Islet of Langerhans (tissue), 1 donor: ENCODE measurements at regions not wholly inside any gene's neighbourhood (a gene's known extent, or its start where the extent isn't known, plus 50 kb on each side); places are given as distances from the start of the nearest gene placed in this dataset.
A peak's percentile ranks its signal among the peaks of the same experiment; 100 is the strongest.
"Not testable (repeated sequence)": the region's sequence is repeated elsewhere in the genome, so short reads cannot be mapped to it uniquely, and the experiment has no call there.

Experiments used
- FAIRE-seq: peaks from one replicate; lab custom pipeline; 2011; peaks lifted over from hg19 to GRCh38; lab: Jason Lieb, UNC

GRCh38 chr1:184820218-184820750, 65.6 kb upstream of the EDEM3 start:
- no peak for FAIRE-seq

DNA sequence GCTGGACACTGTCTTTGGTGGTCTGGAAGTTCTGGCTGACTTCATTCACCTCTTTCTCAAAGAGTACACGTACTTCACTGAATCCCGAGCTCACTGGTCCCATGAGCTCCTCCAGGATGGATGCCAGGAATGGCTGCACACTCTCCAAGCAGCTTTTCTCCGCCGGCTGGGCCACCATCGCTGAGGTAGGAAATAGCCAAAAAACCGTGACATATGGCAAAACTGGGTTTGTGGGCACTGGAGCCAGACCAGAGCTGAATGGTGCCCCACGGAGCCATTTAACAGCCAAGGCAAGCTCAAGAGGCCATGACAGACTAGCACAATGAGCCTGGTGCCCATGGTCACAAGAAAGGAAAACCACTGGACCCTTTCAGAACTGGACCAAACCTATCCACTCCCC, 64.0 kb upstream of the EDEM3 start:
- no peak for FAIRE-seq

DNA sequence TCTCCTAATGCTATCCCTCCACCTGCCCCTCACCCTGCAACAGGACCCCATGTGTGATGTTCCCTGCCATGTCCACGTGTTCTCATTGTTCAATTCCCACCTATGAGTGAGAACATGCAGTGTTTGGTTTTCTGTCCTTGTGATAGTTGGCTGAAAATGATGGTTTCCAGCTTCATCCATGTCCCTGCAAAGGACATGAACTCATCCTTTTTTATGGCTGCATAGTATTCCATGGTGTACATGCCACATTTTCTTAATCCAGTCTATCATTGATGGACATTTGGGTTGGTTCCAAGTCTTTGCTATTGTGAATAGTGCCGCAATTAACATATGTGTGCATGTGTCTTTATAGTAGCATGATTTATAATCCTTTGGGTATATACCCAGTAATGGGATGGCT, 62.3 kb upstream of the EDEM3 start:
- FAIRE-seq, result not testable (repeated sequence)

DNA sequence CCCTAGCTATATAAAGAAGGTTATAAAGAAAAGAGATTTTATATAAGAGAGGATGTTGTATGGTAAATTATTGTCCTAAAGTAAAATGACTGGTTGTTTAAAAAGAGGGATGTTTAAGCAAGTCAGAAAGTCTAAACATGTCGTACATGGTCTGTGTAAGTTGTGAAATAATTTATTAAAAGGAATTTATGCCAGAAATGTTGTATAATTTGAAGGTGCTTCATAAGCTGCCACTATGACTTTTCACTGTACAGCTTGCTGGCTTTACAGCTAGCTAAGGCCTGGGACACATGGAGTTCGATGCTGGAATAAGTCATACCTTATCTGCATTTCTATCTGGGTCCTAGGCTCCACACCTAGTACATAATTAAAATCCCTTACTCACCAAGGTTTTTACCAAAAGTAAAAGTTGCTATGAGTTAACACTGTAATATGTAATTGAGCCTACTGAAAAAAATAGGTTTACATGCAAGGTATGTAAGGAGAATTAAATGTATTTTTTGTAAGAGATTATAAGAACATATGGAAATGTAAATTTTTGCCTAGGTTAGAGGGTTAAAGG, 59.0 kb upstream of the EDEM3 start:
- no peak for FAIRE-seq

GRCh38 chr1:184811439-184812111, 56.9 kb upstream of the EDEM3 start:
- FAIRE-seq, result no peak

DNA sequence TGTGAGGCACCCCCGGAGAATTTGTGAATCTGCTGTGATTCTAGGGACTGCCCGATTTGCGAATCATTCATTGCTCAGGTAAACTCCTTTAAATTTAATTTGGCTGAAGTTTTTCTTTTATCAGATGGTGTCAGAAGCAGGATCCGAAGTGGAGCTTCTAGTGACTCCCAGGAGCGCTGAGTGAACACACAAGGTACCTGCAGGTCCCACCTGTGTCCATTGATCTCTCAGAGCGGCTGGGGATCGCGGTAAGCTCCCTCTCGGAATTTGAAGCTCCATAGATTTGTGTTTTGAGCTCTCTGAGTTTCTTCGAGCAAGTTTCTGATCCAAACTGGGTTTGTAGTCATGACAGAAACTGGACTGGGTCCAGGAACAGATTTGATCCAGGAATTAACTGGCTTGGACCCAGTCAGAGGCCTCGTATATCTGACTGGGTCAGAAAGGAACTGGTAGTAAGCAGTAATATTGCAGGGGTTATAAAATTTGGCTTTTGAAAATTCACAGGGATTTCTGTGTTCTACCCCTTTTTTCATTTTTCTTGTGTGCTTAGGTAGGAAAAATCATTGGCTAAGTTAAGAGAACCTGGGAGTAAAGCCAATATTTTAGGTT, 56.2 kb upstream of the EDEM3 start:
- no peak for FAIRE-seq

DNA sequence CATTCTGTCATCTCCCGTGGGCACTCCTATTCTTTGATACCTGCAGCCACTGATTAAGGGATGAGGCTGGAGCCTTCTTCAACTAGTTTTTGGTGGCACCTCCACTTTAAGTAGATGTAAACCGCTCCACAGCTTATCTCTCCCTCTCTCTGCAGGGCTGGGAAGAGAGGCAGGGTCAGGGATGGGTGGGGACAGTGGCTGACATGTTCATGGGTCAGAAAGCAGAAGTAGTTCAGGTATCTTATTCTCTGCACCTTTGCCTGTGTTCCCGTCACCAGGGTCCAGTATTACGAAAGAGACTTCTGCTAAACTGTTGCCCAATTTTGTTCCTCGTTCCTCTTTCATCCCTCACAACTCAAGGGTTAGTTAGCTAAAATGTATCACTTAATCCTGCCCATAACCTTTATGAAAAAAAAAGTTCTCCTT, 51.7 kb upstream of the EDEM3 start:
- no peak for FAIRE-seq

DNA sequence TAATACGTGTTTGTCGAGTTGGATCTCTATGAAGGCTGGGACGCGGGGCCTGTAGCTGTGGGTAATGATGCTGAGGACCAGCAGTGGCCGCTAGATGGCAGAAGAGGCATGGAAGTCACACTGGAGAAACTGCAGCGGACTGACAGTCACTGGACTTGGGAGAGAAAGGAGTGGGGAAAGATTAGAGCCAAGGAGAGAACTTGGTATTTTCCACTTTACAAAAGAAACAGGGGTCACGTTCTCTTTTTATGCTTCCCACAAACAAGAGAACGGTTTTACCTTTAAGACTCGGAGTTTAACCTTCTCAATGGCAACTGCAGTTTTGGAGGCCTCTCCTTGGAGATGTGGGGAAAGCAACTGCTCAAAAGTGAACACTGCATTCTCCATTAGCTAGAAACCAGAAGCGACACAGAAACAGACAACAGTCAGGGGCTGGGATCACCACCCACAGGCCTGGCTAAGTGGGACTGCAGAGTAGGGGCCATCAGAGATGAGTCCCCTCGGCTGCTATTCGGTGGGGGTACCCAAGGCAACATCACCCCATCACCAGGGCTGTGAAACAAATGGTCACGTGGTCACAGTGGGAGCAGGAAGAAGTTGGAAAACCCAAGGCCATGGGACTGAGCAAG, 51.1 kb upstream of the EDEM3 start:
- peak; percentile 43 for FAIRE-seq
